NCI-H2107 treated with DMSO at 0.1 percent for 48 hours (cell line): ENCODE measurements at regions not wholly inside any gene's neighbourhood (a gene's known extent, or its start where the extent isn't known, plus 50 kb on each side); places are given as distances from the start of the nearest gene placed in this dataset.

Experiments
- DNase-seq: peaks from one replicate; lab custom pipeline; 2025; ENCODE audit not compliant: unreplicated experiment; lab: John Stamatoyannopoulos, UW

DNA sequence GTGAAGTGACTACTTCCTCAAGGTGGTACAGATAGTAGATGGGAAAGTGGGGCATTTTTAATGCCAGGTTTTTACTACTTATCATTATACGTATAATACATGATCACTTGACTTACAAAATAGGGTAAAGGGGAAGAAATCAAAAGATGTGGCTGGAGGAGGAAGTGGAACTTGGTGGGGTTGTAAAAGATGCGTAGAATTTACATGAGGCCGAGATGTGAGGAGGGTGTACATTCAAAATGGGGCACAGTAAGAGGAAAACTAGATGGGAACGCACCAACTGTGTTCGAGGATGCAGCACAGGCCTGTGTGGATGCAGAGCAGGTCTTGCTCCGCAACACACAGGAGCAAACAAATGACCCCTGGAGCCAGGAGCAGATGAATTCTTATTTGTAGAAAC, 403.3 kb downstream of the TXNL1 start:
- DNase-seq = no peak

DNA sequence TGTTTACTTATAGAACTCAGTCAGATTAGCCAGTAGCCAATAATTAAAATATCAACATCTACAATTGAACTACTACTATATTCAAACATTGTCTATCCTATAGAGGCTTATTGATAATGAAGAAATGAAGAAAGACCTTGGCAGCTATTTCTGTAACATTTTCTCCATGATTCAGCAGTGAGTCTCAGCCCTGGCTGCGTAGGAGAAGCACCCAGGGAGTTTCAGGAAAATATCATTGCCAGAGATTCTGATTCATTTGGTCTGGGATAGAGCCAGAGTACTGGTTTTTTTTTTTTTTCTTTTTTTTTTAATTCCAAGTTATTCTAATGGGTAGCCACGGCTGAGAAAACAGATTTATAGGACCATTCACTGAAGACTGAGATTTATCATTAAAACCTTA, 404.8 kb downstream of the TXNL1 start:
- DNase-seq = no peak

DNA sequence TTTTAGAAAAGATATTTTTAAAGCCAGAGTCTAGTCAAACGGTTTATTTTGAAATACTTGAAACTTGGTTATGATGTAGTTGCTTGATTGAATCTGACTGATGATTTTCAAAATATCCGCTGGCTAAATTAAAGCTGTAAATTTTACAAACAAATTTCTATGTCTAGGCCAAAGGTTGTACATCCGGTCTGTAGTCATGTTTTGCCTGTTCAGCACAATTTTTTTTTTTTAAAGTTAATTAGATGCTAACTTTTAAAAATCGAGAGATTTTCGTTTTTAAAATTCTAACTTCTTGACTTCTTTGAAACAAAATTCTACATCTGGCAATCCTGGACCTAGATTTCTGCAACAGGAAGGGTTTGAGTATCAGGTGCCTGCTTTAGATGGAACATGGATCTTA, 412.4 kb downstream of the TXNL1 start:
- DNase-seq = no peak

DNA sequence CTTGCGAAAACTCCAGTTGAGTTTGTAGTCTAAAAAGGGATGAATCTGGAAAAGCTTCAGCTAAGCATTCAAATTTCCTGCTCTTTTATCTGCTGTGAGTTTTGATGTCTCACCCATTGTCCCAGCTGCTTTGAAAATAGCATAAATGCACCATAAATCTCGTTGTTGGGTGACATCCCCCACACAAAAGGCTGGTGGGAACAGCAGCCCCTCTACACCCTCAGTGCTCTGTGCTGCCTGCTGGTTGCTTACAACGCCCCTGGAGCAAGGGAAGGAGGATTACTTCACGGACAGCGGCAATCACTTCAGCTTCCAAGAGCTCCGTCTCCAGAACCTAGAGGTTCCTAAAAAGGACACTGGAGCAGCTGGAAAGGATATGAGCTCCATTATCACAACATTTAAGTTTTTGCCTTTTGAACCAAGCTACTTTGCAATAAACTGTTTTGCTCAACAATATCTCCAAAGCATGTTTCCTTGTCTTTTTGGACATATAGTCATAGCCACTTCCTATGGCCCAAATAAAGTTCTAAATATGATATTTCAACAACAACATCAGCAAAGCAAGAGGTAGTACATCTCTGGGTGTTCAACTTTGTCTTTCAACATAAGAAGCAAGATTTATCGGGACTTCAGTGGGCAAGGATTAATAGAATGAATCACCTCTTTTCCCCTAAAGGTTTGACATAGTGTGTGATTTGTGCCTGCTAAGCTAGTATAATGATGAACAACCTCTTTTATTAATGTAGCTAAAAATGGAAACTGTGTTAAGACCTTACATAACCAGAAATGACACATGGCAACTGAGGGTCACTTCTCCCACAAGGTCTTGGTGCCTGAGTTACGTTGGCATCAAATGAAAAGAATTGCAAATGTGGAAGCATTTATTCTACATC, 413.5 kb downstream of the TXNL1 start:
- no peak for DNase-seq

DNA sequence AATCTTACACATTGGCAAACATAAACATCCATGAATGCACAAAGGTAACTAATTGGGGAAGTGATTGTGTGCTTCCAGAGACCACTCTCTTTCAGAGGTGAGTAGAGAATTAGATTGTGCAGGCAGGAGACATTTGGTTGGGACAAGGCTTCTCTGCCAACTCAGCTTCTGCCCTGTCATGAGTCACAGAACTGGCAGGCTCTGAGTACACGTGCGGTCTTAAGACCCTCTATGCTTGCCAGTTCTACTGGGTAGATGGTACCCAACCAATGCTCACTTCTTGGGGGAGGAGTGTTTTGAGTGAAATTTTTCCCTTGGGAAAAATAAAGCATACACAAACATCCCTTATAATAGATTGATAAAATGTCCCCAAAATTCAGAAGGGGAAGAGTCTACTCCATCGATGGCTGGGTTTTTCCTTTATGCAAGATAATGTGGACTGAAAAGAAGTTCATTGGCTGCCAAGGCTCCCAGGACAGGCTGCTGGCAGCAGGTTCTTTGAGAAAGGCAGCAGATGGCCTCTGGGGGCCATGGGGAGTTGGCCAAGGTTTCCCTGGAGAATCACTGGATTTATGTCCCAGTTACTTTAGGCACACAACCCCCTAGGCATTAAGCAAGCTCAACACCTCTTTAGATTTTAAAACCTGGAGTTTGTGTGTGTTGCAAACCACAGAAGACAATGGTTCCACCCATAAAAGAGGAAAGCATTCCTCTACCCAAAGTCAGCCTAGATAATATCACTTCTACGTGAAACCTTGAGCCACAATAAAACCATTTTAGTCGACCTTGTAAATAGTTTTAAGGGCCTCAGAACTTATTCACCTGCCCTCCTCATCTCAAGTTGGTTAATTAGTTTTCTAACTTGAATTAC, 417.0 kb downstream of the TXNL1 start:
- no peak for DNase-seq

DNA sequence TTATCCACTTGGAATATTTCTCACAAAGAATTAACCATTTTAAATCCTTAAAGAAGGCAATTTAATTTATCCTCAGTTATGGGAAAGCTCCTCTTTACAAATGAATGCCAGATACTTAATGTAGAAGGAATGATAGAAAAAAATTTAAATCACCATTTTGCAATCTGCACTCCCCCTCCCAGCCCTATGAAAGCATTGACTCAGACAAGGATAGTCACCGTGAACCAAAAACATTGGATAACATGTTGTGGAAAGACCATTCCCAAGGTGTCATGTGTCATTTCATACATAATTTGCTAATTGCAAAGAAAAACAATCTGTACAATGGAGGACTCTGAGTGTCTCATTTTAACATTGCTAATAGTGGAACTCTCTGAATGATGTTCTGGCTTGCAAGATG, 421.0 kb downstream of the TXNL1 start:
- no peak for DNase-seq

DNA sequence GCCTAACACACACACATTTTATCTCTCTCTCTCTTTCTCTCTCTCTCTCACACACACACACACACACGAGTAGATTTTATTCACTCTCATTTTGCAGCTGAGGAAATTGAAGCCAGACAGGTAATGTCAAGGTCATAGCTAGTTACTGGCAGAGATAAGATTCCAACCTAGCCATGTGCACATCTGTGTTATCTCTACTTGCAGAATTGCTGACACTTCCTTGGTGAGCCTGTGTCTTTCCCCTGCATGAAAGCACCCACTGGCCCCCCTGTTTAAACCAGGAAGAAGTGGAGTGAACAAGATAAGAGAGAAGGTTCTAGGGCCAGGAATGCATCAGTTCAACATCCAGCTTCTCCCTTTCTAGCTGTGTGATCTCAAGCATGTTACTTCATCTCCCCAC, 423.7 kb downstream of the TXNL1 start:
- no peak for DNase-seq

DNA sequence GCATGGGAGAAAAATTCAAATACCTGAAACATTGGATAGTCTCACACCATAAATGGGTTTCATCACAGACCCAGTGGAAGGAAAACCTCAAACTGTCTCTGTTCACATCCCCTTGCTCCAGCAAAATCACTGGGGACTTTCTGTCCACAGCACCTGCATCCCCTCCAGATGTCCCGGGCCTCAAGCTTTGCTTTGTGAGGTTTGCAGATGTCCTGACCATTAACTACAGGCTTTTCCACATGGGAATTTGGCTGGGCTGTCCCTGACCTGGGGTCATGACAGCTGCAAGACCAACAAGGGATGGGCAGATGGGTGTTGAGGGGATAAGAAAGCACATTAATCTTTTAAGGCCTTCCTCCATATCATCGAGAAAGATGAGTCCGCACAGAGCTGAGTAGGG, 427.9 kb downstream of the TXNL1 start:
- no peak for DNase-seq

DNA sequence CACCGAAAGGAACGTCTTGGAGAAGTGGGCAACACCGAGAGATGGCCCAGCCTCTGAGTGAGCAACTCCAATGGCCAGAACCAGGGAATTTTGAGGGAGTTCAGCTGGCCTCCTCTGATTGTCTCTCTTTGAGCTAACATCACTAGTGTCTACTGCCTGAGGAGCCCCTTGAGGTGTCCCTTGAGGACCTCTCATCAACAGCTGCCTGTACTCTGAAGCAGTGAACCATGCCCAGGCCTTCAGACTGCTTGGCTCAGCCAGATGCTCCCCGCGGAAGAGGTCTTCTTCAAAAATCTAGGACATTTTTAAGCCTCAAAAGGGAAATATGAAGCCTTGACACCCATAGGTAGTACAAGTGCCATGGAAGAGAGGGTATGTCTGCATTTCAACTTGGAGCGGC, 430.4 kb downstream of the TXNL1 start:
- no peak for DNase-seq

DNA sequence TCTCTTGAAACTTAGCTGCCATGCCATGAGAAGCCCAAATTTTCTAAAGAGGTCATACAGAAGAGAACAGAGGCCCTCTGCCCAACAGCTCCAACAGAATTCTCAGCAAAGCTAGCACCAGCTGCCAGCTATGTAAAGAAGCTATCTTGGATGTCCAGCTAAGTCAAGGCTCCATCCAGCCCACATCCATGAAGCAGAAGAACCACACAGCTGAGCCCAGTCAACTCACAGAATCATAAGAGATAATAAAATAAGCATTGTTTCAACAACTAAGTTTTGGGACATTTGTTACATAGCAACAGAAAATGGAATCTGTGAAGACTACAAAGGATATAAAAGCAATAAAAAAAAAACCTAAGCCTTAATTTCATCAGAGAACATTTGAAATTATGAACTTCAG, 434.3 kb downstream of the TXNL1 start:
- DNase-seq = no peak

DNA sequence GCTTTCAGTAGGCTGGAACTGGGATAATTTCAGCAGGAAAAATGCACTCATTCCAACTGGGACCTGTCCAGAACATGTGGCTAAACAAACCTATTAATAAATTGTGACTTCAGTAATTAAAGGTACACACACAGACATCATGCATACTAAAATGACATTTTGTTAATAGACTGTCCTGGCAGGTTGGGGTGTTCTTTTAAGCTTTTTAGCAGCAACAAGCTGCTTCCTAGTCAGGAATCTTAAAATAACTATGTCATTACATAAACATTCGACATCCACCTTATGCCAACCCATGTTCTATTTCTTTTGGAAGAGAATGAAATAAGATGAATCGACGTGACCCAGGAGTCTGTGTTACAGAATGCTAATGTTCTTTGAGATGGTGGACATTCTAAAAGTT, 435.7 kb downstream of the TXNL1 start:
- no peak for DNase-seq

DNA sequence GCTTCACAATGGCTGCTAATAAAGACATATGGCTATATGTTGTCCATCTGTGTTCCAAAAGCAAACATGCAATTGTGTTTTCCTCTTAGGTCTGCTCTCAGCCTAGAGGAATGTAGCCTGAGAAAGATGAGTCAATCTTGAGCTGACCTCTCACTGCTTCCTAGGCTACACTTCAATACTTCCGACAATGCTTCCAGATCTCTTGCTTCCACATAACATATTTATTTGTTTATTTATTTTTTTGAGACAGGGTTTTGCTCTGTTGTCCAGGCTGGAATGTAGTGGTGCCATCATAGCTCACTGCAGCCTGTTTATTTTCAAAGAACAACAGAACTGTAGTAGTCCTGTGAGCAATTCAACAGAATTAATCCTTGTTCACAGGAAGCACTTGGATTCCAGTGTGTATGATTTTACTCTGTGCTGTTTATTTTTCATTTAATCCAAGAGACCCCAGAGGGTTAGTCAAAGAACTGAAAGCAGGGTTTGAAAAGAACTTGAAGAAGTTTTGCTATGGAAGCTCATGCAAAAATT, 437.9 kb downstream of the TXNL1 start:
- DNase-seq = no peak

DNA sequence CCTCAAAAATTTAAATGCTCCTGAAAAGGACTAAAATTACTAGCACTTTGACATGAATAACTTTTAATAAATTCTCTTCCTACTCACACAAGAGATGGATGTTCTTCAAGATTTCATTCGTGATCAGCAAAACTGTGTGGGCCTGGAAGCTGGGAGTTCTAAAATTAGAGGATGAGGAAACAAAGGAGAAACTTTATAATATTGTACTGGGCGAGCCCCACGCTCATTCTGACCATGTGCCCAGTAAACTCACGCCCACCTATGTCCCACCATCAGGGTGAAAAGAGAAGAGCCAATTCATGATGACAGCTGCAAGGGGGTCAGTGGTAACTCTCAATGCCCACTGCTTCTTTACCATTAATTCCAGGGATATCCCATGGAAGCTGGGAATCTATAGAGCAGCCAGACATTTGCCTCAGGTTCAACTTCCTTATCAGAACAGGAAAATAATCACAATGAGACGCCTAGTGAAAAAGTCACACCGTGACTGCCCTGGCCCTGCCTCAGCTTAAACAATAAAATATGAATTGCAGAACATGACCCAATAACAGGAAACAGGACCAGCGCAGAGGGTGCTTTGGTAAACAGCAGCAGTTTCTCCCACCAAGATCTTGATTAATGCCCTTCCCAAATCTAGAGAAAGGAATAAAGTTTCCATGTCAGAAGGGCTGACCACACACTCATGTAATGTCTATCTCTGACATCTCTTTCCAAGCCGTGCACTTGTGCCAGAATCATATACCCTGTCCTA, 438.6 kb downstream of the TXNL1 start:
- no peak for DNase-seq

DNA sequence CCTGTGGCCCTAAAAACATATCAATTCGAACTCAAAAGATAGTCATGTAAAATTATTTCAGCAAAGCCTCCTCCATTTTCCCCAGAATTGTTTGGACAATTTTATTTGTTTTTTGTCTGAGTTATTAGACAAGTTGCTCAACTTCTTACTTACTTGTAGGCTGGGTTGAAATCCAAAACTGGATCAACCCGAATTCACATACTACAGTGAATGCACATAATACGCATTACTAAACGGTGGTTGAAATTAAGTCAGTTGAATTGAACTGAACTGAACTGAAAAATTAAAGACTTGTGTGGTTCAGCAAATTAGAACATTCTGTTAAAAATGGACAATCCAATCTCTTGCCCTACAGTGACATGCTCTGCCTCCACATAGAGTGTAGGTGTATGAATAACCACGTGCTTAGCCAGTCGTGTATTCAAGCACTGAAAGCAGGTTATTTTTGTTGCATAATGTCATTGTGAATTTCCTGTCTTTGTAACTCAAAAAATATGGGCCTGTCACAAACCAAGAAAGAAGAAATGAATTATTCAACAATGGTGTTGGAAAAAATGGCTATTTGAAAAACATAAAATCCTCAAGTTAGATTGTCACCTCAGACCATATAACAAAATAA, 441.0 kb downstream of the TXNL1 start:
- DNase-seq = no peak

DNA sequence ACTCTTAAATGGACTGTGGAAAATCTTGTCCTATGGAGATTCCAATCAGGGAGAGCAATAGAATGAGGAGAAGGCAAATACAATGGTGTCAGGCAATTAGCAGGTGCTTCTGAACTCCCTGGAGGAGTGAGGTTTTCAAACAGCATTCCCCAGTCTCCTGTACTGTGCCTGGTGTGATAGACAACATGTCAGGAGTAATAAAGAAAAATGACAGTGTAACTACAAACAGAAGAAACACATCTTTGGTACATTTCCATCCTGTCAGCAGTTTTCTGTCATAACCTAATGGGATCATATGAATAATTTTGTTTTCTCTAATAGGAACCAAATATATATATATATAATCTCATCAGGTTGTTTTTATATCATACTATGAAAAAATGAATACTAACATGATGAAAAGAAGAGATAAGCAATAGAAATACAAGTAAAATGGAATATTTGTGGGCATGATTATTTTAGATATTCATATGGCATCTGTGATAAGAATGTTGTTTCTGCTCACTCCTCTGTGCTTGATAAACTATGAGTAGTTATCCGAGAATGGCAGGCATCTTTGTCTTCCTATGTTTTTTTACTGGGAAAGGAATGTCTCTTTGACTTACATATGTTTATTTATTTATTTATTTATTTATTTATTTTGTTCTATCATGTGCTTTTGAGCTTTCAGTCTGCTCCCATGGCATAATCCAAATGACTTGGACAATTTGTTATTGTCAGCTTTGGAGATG, 441.7 kb downstream of the TXNL1 start:
- DNase-seq = no peak

DNA sequence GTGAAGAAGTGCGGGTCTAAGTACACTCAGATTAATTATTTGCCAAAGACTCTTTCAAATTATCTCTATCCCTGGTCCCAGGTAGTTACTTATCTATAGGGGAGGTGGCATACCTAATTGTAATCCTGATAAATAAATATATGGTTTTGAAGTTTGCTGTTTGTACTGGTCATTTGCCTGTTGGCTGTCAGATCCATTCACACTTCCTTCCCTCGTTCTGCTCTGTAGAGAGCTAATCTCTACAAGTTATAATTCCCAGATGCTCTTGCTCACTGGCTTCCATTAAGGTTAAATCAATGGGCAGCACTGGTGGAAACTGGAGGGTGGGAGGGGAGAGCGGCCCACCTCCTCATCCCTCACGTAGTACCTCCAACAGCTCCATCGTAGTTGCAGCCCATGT, 447.1 kb downstream of the TXNL1 start:
- DNase-seq = no peak

DNA sequence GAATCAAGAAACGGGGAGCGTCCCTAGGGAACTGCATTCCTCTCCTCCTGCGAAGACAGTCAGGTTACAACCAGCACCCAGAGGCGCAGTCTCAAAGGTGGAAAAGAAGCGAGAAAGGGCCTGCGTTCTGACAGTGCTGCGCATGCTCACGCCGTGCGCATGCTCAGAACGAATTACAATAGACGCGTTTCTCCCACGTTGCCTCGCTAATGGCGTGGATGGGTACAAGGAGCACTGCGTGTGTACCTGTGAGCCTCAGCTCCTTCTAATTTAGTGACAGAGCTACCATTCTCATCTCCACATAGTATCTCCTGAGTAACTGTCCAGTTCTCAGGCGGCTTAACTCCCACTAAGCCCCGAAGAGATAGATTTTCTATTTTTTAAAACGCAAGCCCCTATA, 448.8 kb downstream of the TXNL1 start:
- no peak for DNase-seq

DNA sequence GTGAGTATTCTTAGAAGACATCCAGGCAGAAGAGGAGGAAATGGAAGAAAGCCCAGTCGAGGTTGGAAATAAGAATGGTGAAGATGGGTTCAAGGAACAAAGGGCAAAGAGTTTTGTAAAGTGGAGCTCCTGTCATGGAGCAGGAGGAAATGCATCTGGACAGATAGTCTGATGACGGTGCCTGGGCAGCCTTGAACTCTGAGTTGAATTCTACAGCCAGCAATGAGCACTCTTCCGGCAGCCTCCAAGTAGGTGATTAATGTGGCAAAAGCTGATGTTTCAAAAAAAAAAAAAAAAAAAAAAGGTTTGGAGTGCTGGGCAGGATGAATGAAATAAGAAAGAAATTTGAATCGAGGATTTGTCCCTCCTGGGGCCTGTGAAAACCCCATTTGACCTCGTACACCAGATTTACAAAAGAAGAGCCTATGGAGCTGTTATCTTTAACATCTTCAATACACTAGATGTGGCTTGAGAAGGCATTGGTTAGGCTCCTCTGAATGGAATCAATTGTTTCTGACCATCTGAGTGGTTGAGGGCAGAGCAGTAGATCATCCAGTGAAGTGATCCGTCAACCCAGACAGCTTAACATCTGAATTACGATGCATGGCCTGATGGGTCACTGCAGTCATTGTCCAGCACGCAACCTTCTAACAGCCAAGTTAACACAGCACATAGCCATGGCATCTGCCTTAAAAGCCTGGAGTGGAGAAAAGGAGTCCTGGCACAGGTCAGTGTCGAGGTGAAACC, 449.7 kb downstream of the TXNL1 start:
- no peak for DNase-seq

DNA sequence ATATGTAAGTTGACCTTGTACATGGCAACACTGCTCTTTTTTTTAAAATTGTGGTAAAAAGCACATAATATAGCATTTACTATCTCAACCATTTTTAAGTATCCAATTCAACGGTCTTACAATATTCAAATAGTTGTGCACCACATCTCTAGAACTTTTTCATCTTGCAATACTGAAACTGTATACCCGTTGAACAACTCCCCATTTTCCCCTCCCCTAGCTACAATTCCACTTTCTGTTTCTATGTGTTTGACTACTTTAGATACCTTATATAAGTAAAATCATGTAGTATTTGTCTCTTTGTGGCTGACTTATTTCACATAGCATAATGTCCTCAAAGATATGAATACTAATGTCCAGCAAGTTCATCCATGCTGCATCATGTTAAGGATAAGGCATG, 452.1 kb downstream of the TXNL1 start:
- no peak for DNase-seq
